ENCODE measurements at regions not wholly inside any gene's neighbourhood (a gene's known extent, or its start where the extent isn't known, plus 50 kb on each side); places are given as distances from the start of the nearest gene placed in this dataset.

GRCh38 chr21:27382404-27382803 is 415.5 kb upstream of the ADAMTS5 start:
- TF ChIP-seq CTCF (IDR thresholded peaks at IDR 0.05; ENCODE audit: insufficient read depth, low read length, poor library complexity, severe bottlenecking) = no peak
- TF ChIP-seq EZH2phosphoT487 (conservative IDR thresholded peaks at IDR 0.05; ENCODE audit: low read length) = no peak
